WTC11 (cell line): ENCODE measurements at regions not wholly inside any gene's neighbourhood (a gene's known extent, or its start where the extent isn't known, plus 50 kb on each side); places are given as distances from the start of the nearest gene placed in this dataset.

ENCODE experiments used
- ATAC-seq: fragments of 200-7000 bp; cut with Tn5 transposase; 2 replicates; pipeline ENCODE4 v1.10.0; 2021; ENCODE audit warnings: mild to moderate bottlenecking, moderate library complexity
- CTCF ChIA-PET: fragments of 300-600 bp; sonication (Branson Sonifier 250); formaldehyde crosslinking; loops from one replicate; lab custom pipeline; 2021; ENCODE audit warnings: antibody characterized with exemption; lab: Charles Lee
- POLR2A ChIA-PET: fragments of 350-600 bp; sonication (Branson Sonifier 250); formaldehyde crosslinking; loops from one replicate; lab custom pipeline; 2021; ENCODE audit warnings: antibody characterized with exemption; lab: Charles Lee
- DNase-seq: peaks from one replicate; pipeline ENCODE4 v3.0.0; 2021; ENCODE audit warnings: low spot score
- H3K27ac Mint-ChIP-seq: 2 replicates; pipeline ENCODE4 v1.8.0; 2021; ENCODE audit warnings: mixed read lengths
- H3K27me3 Mint-ChIP-seq: 2 replicates; pipeline ENCODE4 v1.8.0; 2021; ENCODE audit warnings: low read depth, mild to moderate bottlenecking, moderate library complexity, mixed read lengths
- H3K36me3 Mint-ChIP-seq: 2 replicates; pipeline ENCODE4 v1.8.0; 2021; ENCODE audit warnings: mixed read lengths
- H3K4me1 Mint-ChIP-seq: 2 replicates; pipeline ENCODE4 v1.8.0; 2022; ENCODE audit warnings: mixed read lengths
- H3K4me3 Mint-ChIP-seq: 2 replicates; pipeline ENCODE4 v1.8.0; 2021; ENCODE audit warnings: mild to moderate bottlenecking, moderate library complexity, mixed read lengths
- H3K9me3 Mint-ChIP-seq: 2 replicates; pipeline ENCODE4 v1.8.0; 2021; ENCODE audit warnings: mixed read lengths
- ATF6 ChIP-seq: sonication (generic); formaldehyde crosslinking; IDR thresholded peaks from 2 replicates; pipeline ENCODE4 v1.8.1; 2023; ENCODE audit warnings: mild to moderate bottlenecking, missing genetic modification reagents
- CDX4 ChIP-seq: fragments of 250-450 bp; sonication (Bioruptor Pico); IDR thresholded peaks from 2 replicates; pipeline ENCODE4 v1.9.0; 2021; ENCODE audit warnings: moderate library complexity, mild to moderate bottlenecking, inconsistent platforms, borderline replicate concordance
- ERG ChIP-seq: fragments of 250-450 bp; sonication (Bioruptor Pico); IDR thresholded peaks from 2 replicates; pipeline ENCODE4 v1.8.0; 2021; ENCODE audit warnings: mild to moderate bottlenecking
- GABPB1 ChIP-seq: sonication (generic); formaldehyde crosslinking; IDR thresholded peaks from 2 replicates; pipeline ENCODE4 v1.8.1; 2023; ENCODE audit warnings: mild to moderate bottlenecking, missing genetic modification reagents
- GTF2I ChIP-seq: fragments of 250-450 bp; sonication (Bioruptor Pico); conservative IDR thresholded peaks from 2 replicates; pipeline ENCODE4 v1.4.0; 2021; ENCODE audit warnings: mild to moderate bottlenecking
- KAT7 ChIP-seq: sonication (generic); formaldehyde crosslinking; IDR thresholded peaks from 2 replicates; pipeline ENCODE4 v1.8.1; 2023; ENCODE audit warnings: missing genetic modification reagents, mild to moderate bottlenecking, borderline replicate concordance
- NFATC4 ChIP-seq: fragments of 250-450 bp; sonication (Bioruptor Pico); IDR thresholded peaks from 2 replicates; pipeline ENCODE4 v1.9.0; 2021; ENCODE audit warnings: mild to moderate bottlenecking
- NR2C2 ChIP-seq: sonication (generic); formaldehyde crosslinking; IDR thresholded peaks from 2 replicates; pipeline ENCODE4 v1.8.0; 2022; ENCODE audit warnings: mild to moderate bottlenecking, missing genetic modification reagents
- SP1 ChIP-seq: sonication (generic); formaldehyde crosslinking; conservative IDR thresholded peaks from 2 replicates; pipeline ENCODE4 v1.8.1; 2022; ENCODE audit warnings: missing genetic modification reagents
- TEAD1 ChIP-seq: sonication (generic); formaldehyde crosslinking; IDR thresholded peaks from 2 replicates; pipeline ENCODE4 v1.8.0; 2022; ENCODE audit warnings: mild to moderate bottlenecking, missing genetic modification reagents
- TP53 ChIP-seq: sonication (generic); formaldehyde crosslinking; IDR thresholded peaks from 2 replicates; pipeline ENCODE4 v1.8.1; 2023; ENCODE audit warnings: mild to moderate bottlenecking, missing genetic modification reagents
- USF2 ChIP-seq: sonication (generic); formaldehyde crosslinking; IDR thresholded peaks from 2 replicates; pipeline ENCODE4 v1.8.1; 2023; ENCODE audit warnings: mild to moderate bottlenecking, missing genetic modification reagents, moderate library complexity
- ZBTB43 ChIP-seq: sonication (generic); formaldehyde crosslinking; IDR thresholded peaks from 2 replicates; pipeline ENCODE4 v1.8.1; 2023; ENCODE audit warnings: mild to moderate bottlenecking, missing genetic modification reagents
- ZNF425 ChIP-seq: fragments of 250-450 bp; sonication (Bioruptor Pico); conservative IDR thresholded peaks from 2 replicates; pipeline ENCODE4 v1.9.0; 2021; ENCODE audit warnings: mild to moderate bottlenecking

- TF ChIP-seq KAT7 (CRISPR knock-in tag): no peak
- no peak for TF ChIP-seq ERG
- no peak for TF ChIP-seq ZBTB43 (CRISPR knock-in tag)
- TF ChIP-seq USF2: no peak
- no peak for TF ChIP-seq CDX4
- TF ChIP-seq, all 79 proteins: peak for 0
Measured at GRCh38 chr12:77300811-77301210, 235.4 kb upstream of the E2F7 start (continued).

GRCh38 chr12:77299910-77300669 lies 234.7 kb upstream of the E2F7 start:
- no peaks in the 10 kb centered on the region for H3K4me1 Mint-ChIP-seq

More at GRCh38 chr12:77299910-77300669, 234.7 kb upstream of the E2F7 start:
- peaks cover 15% of the 10 kb centered on the region for H3K9me3 Mint-ChIP-seq
- no peaks in the 10 kb centered on the region for H3K27me3 Mint-ChIP-seq
- H3K27ac Mint-ChIP-seq: no peak overlapping the region
- TF ChIP-seq SP1 (CRISPR knock-in tag) (no peak), NFATC4 (CRISPR knock-in tag) (no peak), ATF6 (CRISPR knock-in tag) (no peak), ZNF425 (CRISPR knock-in tag) (no peak), NR2C2 (CRISPR knock-in tag) (no peak), GABPB1 (CRISPR knock-in tag) (no peak), GTF2I (CRISPR knock-in tag) (no peak), TP53 (CRISPR knock-in tag) (no peak), TEAD1 (CRISPR knock-in tag) (no peak)
- TF ChIP-seq, all 79 proteins: peak for 0
- Mint-ChIP-seq H3K36me3 (0 out of 2 replicates have a peak, but pooled peaks cover 1% of the 10 kb centered on the region), H3K4me3 (no peak overlapping the region)
- no peak for ATAC-seq
- POLR2A ChIA-PET: no interaction called here
- CTCF ChIA-PET: no interaction called here
- no peak for DNase-seq
